K562 (cell line): ENCODE measurements at regions not wholly inside any gene's neighbourhood (a gene's known extent, or its start where the extent isn't known, plus 50 kb on each side); places are given as distances from the start of the nearest gene placed in this dataset.

Experiments
- BRD9 ChIP-seq: fragments of 450-650 bp; IDR thresholded peaks from 2 replicates; pipeline ENCODE4 v1.6.1; 2018; ENCODE audit warnings: low read depth; ENCODE audit not compliant: partially characterized antibody
- CC2D1A ChIP-seq: fragments of 450-650 bp; IDR thresholded peaks from 2 replicates; pipeline ENCODE4 v1.6.1; 2017; ENCODE audit warnings: mild to moderate bottlenecking
- DIDO1 ChIP-seq: fragments of 450-650 bp; IDR thresholded peaks from 2 replicates; pipeline ENCODE4 v1.6.1; 2016; ENCODE audit warnings: low read depth, missing biosample characterization, missing genetic modification characterization
- ELF2 ChIP-seq: fragments of 250-450 bp; sonication (Bioruptor Pico); IDR thresholded peaks from 2 replicates; pipeline ENCODE4 v1.5.0; 2021; ENCODE audit warnings: mild to moderate bottlenecking
- EP400 ChIP-seq: fragments of 450-650 bp; IDR thresholded peaks from 2 replicates; pipeline ENCODE4 v1.6.1; 2017; ENCODE audit warnings: antibody characterized with exemption, mild to moderate bottlenecking, moderate library complexity
- GTF2E2 ChIP-seq: fragments of 200-800 bp; sonication (Bioruptor generic); IDR thresholded peaks from 2 replicates; pipeline ENCODE4 v1.6.1; 2016; ENCODE audit warnings: missing genetic modification characterization, missing compliant biosample characterization
- JUNB ChIP-seq: fragments of 450-650 bp; formaldehyde crosslinking; conservative IDR thresholded peaks from 2 replicates; pipeline ENCODE4 v1.4.0; 2020; ENCODE audit warnings: mild to moderate bottlenecking
- KLF16 ChIP-seq: IDR thresholded peaks from 2 replicates; pipeline ENCODE4 v1.6.1; 2016; ENCODE audit warnings: antibody characterized with exemption
- MCM2 ChIP-seq: fragments of 450-650 bp; IDR thresholded peaks from 2 replicates; pipeline ENCODE4 v1.6.1; 2017; ENCODE audit warnings: low read depth, mild to moderate bottlenecking
- MCM3 ChIP-seq: fragments of 450-650 bp; IDR thresholded peaks from 2 replicates; pipeline ENCODE4 v1.6.1; 2016
- MXD1 ChIP-seq: fragments of 250-450 bp; sonication (Bioruptor Pico); IDR thresholded peaks from 2 replicates; pipeline ENCODE4 v1.8.0; 2021; ENCODE audit warnings: borderline replicate concordance, mild to moderate bottlenecking, moderate library complexity; ENCODE audit not compliant: poor library complexity, severe bottlenecking
- NCOA4 ChIP-seq: fragments of 450-650 bp; IDR thresholded peaks from 2 replicates; pipeline ENCODE4 v1.6.1; 2018; ENCODE audit warnings: mild to moderate bottlenecking; ENCODE audit not compliant: partially characterized antibody
- NFXL1 ChIP-seq: fragments of 450-650 bp; formaldehyde crosslinking; IDR thresholded peaks from 2 replicates; pipeline ENCODE4 v1.4.0; 2021; ENCODE audit warnings: mild to moderate bottlenecking
- NFYB ChIP-seq: IDR thresholded peaks from 2 replicates; pipeline ENCODE4 v1.6.1; 2011; ENCODE audit warnings: mild to moderate bottlenecking, moderate library complexity; ENCODE audit not compliant: insufficient read length; ENCODE audit errors: extremely low read depth
- NKRF ChIP-seq: fragments of 450-650 bp; IDR thresholded peaks from 2 replicates; pipeline ENCODE4 v1.6.1; 2016; ENCODE audit warnings: borderline replicate concordance
- SMARCA5 ChIP-seq: fragments of 450-650 bp; IDR thresholded peaks from 2 replicates; pipeline ENCODE4 v1.6.1; 2016
- SNIP1 ChIP-seq: fragments of 450-650 bp; IDR thresholded peaks from 2 replicates; pipeline ENCODE4 v1.7.1; 2017; ENCODE audit warnings: low read depth, mild to moderate bottlenecking
- SPI1 ChIP-seq: IDR thresholded peaks from 2 replicates; pipeline ENCODE4 v1.6.1; 2011; ENCODE audit warnings: low read depth, low read length, control low read depth, borderline replicate concordance
- STAT5B ChIP-seq: fragments of 250-450 bp; sonication (Bioruptor Pico); IDR thresholded peaks from 2 replicates; pipeline ENCODE4 v1.8.0; 2021; ENCODE audit warnings: mild to moderate bottlenecking, inconsistent platforms
- TFE3 ChIP-seq: fragments of 450-650 bp; formaldehyde crosslinking; IDR thresholded peaks from 2 replicates; pipeline ENCODE4 v1.4.0; 2020; ENCODE audit warnings: mild to moderate bottlenecking, mixed read lengths
- ZNF316 ChIP-seq: fragments of 450-650 bp; IDR thresholded peaks from 2 replicates; pipeline ENCODE4 v1.6.1; 2016
- ZNF354B ChIP-seq: fragments of 250-450 bp; sonication (Bioruptor Pico); IDR thresholded peaks from 2 replicates; pipeline ENCODE4 v1.4.0; 2020
- TF ChIP-seq, protein P1 (sequence below), 2 experiments: IDR thresholded peaks in 1 of 2; conservative IDR thresholded peaks in 1 of 2; 2 replicates each; pipeline ENCODE4 v1.6.1; 2016; ENCODE audit warnings: low read depth in 2 of 2, mild to moderate bottlenecking in 1 of 2, missing compliant biosample characterization in 1 of 2, missing genetic modification characterization in 1 of 2, moderate library complexity in 1 of 2

GRCh38 chr12:28130625-28131598, 59.3 kb upstream of the CCDC91 start (continued):
- no peak for TF ChIP-seq TFE3 (CRISPR knock-in tag)
- no peak for TF ChIP-seq NCOA4
- TF ChIP-seq NFYB = no peak
- TF ChIP-seq SMARCA5 = no peak
- TF ChIP-seq MCM2 = no peak
- TF ChIP-seq SNIP1 = no peak
- no peak for TF ChIP-seq JUNB (CRISPR knock-in tag)
- no peak for TF ChIP-seq ZNF316
- TF ChIP-seq, protein P1, sequence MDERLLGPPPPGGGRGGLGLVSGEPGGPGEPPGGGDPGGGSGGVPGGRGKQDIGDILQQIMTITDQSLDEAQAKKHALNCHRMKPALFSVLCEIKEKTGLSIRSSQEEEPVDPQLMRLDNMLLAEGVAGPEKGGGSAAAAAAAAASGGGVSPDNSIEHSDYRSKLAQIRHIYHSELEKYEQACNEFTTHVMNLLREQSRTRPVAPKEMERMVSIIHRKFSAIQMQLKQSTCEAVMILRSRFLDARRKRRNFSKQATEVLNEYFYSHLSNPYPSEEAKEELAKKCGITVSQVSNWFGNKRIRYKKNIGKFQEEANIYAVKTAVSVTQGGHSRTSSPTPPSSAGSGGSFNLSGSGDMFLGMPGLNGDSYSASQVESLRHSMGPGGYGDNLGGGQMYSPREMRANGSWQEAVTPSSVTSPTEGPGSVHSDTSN (CRISPR knock-in tag; IDR thresholded peaks at IDR 0.05; ENCODE audit: low read depth) = no peak
- TF ChIP-seq, protein P1 (tag; conservative IDR thresholded peaks at IDR 0.05; ENCODE audit: low read depth) = no peak; the same call in 1 of the 2 replicates
- TF ChIP-seq SPI1 = no peak
- TF ChIP-seq GTF2E2 (tag) = no peak
- no peak for TF ChIP-seq MCM3
- no peak for TF ChIP-seq DIDO1 (tag)
- TF ChIP-seq MXD1 (CRISPR knock-in tag) = no peak
- TF ChIP-seq NFXL1 (CRISPR knock-in tag) = no peak
- peak; percentile 89 for TF ChIP-seq KLF16
- TF ChIP-seq EP400 = peak; percentile 67
- peak; percentile 32 for TF ChIP-seq BRD9
- no peak for TF ChIP-seq STAT5B (CRISPR knock-in tag)
- no peak for TF ChIP-seq ELF2
- peak; percentile 71; the same call in 1 of the 2 replicates for TF ChIP-seq CC2D1A
- no peak for TF ChIP-seq NKRF
- no peak for TF ChIP-seq ZNF354B (CRISPR knock-in tag)
